ENCODE measurements at regions not wholly inside any gene's neighbourhood (a gene's known extent, or its start where the extent isn't known, plus 50 kb on each side); places are given as distances from the start of the nearest gene placed in this dataset.

GRCh38 chr2:56049233-56049845 lies 125.8 kb upstream of the EFEMP1 start:
- TF ChIP-seq CTCF (IDR thresholded peaks at IDR 0.05 in 4 of 5, conservative IDR thresholded peaks at IDR 0.05 in 1 of 5) (no peak), POLR2A (IDR thresholded peaks at IDR 0.05) (no peak)

All from gastrocnemius medialis (tissue), 4 donors.